Muscle layer of colon (tissue), 2 donors: ENCODE measurements at regions not wholly inside any gene's neighbourhood (a gene's known extent, or its start where the extent isn't known, plus 50 kb on each side); places are given as distances from the start of the nearest gene placed in this dataset.

Experiments used
- H3K27ac ChIP-seq: one replicate; pipeline ENCODE4 v1.7.0; 2013; ENCODE audit warnings: low read depth, mild to moderate bottlenecking, low read length, moderate library complexity
- H3K27me3 ChIP-seq, 2 donors: one replicate each; pipeline ENCODE4 v1.7.0; 2013; ENCODE audit warnings: low read length in 2 of 2, mild to moderate bottlenecking in 2 of 2; ENCODE audit not compliant: insufficient read depth in 2 of 2, control insufficient read depth in 1 of 2
- H3K36me3 ChIP-seq: one replicate; pipeline ENCODE4 v1.7.0; 2013; ENCODE audit warnings: mild to moderate bottlenecking, low read length; ENCODE audit not compliant: insufficient read depth
- H3K4me1 ChIP-seq: one replicate; pipeline ENCODE4 v1.7.0; 2013; ENCODE audit warnings: mild to moderate bottlenecking, low read length; ENCODE audit not compliant: insufficient read depth
- H3K4me3 ChIP-seq, 2 donors: one replicate each; pipeline ENCODE4 v1.7.0; 2013; ENCODE audit warnings: low read length in 2 of 2, low read depth in 1 of 2, mild to moderate bottlenecking in 1 of 2, moderate library complexity in 1 of 2
- H3K9ac ChIP-seq: one replicate; pipeline ENCODE4 v1.7.0; 2013; ENCODE audit warnings: low read length
- H3K9me3 ChIP-seq: one replicate; pipeline ENCODE4 v1.7.0; 2013; ENCODE audit warnings: mild to moderate bottlenecking, low read length
- donor health status: abdominal sarcoma.
- donor health status: Adenocarcinoma of cecum.

GRCh38 chr5:77842243-77842642 lies 66.1 kb upstream of the TBCA start:
- no peak overlapping the region for H3K4me3 ChIP-seq
- no peak overlapping the region for H3K27ac ChIP-seq
- no peak overlapping the region for H3K9ac ChIP-seq
- H3K36me3 ChIP-seq, result no peaks in the 10 kb centered on the region
- no peaks in the 10 kb centered on the region for H3K27me3 ChIP-seq
- no peaks in the 10 kb centered on the region for H3K4me1 ChIP-seq
- H3K9me3 ChIP-seq, result no peaks in the 10 kb centered on the region

- Histone ChIP-seq H3K9ac (no peak overlapping the region), H3K4me1 (no peaks in the 10 kb centered on the region), H3K9me3 (no peaks in the 10 kb centered on the region), H3K27me3 (no peaks in the 10 kb centered on the region), H3K36me3 (no peaks in the 10 kb centered on the region), H3K27ac (no peak overlapping the region), H3K4me3 (no peak overlapping the region)
Measured at GRCh38 chr5:77841616-77842015, 65.5 kb upstream of the TBCA start.

DNA sequence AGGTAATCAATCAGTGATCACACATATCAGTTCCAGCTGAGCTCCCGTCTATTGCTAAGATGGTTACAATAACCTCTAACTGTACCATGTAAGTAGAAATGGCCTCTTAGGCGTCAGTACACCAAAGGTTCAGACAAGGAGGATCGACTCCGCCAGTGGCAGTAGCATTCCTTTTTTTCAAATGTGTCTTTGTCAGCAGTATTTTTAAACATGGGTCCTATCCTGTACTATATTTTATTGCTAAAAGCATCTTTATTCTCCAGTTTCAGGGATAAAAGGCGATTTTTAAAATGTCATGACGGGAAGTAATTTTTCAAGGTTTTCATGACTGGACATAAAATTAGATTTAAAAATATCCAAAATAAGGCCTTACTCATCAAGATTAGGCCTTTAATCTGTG lies 64.8 kb upstream of the TBCA start:
- no peak overlapping the region for H3K4me3 ChIP-seq
- H3K27ac ChIP-seq, result no peak overlapping the region
- no peaks in the 10 kb centered on the region for H3K36me3 ChIP-seq
- no peaks in the 10 kb centered on the region for H3K4me1 ChIP-seq
- no peak overlapping the region for H3K9ac ChIP-seq
- H3K9me3 ChIP-seq, result no peaks in the 10 kb centered on the region
- no peaks in the 10 kb centered on the region for H3K27me3 ChIP-seq

GRCh38 chr5:77839691-77840090 lies 63.6 kb upstream of the TBCA start:
- Histone ChIP-seq H3K9me3 (no peaks in the 10 kb centered on the region), H3K4me1 (no peaks in the 10 kb centered on the region), H3K9ac (no peak overlapping the region), H3K36me3 (no peaks in the 10 kb centered on the region), H3K4me3 (no peak overlapping the region), H3K27ac (no peak overlapping the region), H3K27me3 (no peaks in the 10 kb centered on the region)

GRCh38 chr5:77832938-77833337 lies 56.8 kb upstream of the TBCA start:
- Histone ChIP-seq H3K4me3 (no peak overlapping the region), H3K27me3 (no peaks in the 10 kb centered on the region), H3K27ac (no peak overlapping the region), H3K9ac (no peak overlapping the region), H3K4me1 (no peaks in the 10 kb centered on the region), H3K36me3 (no peaks in the 10 kb centered on the region), H3K9me3 (no peaks in the 10 kb centered on the region)

GRCh38 chr5:77832166-77832770 lies 56.1 kb upstream of the TBCA start:
- Histone ChIP-seq H3K27ac (no peak overlapping the region), H3K4me3 (no peak overlapping the region), H3K27me3 (no peaks in the 10 kb centered on the region), H3K9ac (no peak overlapping the region), H3K4me1 (no peaks in the 10 kb centered on the region), H3K36me3 (no peaks in the 10 kb centered on the region), H3K9me3 (no peaks in the 10 kb centered on the region)

GRCh38 chr5:77828445-77828844 lies 52.3 kb upstream of the TBCA start:
- no peak overlapping the region for H3K27ac ChIP-seq
- no peaks in the 10 kb centered on the region for H3K36me3 ChIP-seq
- H3K9ac ChIP-seq, result no peak overlapping the region
- H3K9me3 ChIP-seq, result no peaks in the 10 kb centered on the region
- no peaks in the 10 kb centered on the region for H3K27me3 ChIP-seq
- no peaks in the 10 kb centered on the region for H3K4me1 ChIP-seq
- no peak overlapping the region for H3K4me3 ChIP-seq
